Astrocyte of the spinal cord (primary cell): ENCODE measurements at regions not wholly inside any gene's neighbourhood (a gene's known extent, or its start where the extent isn't known, plus 50 kb on each side); places are given as distances from the start of the nearest gene placed in this dataset.
"Not testable (repeated sequence)": the region's sequence is repeated elsewhere in the genome, so short reads cannot be mapped to it uniquely, and the experiment has no call there.

Source experiments
- DNase-seq: peaks from one replicate; pipeline ENCODE4 v3.0.0; 2011; ENCODE audit warnings: low read depth, low spot score
- H3K4me3 ChIP-seq: 2 replicates; pipeline ENCODE4 v1.5.1; 2011; ENCODE audit warnings: low read depth, mild to moderate bottlenecking, low read length, moderate library complexity
- CTCF ChIP-seq: IDR thresholded peaks from 2 replicates; pipeline ENCODE4 v1.5.1; 2012; ENCODE audit warnings: low read depth, mild to moderate bottlenecking, low read length, inconsistent platforms
- in situ Hi-C: cut with HindIII; loops from 2 replicates; pipeline ENCODE4 v1.10.0; 2017; ENCODE audit warnings: low sequenced_read_pairs

GRCh38 chr4:79121875-79122358 lies 182.7 kb upstream of the PAQR3 start:
- in situ Hi-C loops = no loop called here
- no peak for TF ChIP-seq CTCF
- H3K4me3 ChIP-seq = no peak overlapping the region
- DNase-seq = no peak

- no peak overlapping the region for H3K4me3 ChIP-seq
- in situ Hi-C loops = no loop called here
- no peak for DNase-seq
- no peak for TF ChIP-seq CTCF
These were observed 182.0 kb upstream of the PAQR3 start for GRCh38 chr4:79121223-79121622.

- H3K4me3 ChIP-seq, in situ Hi-C loops, DNase-seq: not testable (repeated sequence)
These were observed 177.8 kb upstream of the PAQR3 start for GRCh38 chr4:79117051-79117450.

- no peak for TF ChIP-seq CTCF
- in situ Hi-C loops = no loop called here
- H3K4me3 ChIP-seq = no peak overlapping the region
- DNase-seq = no peak
These were observed 167.8 kb upstream of the PAQR3 start for GRCh38 chr4:79107014-79107413.

GRCh38 chr4:79088946-79089691 lies 149.9 kb upstream of the PAQR3 start:
- in situ Hi-C loops = no loop called here
- no peak overlapping the region for H3K4me3 ChIP-seq
- DNase-seq = no peak
- no peak for TF ChIP-seq CTCF

- in situ Hi-C loops = no loop called here
- H3K4me3 ChIP-seq = no peak overlapping the region
- no peak for DNase-seq
- no peak for TF ChIP-seq CTCF
These were observed 147.8 kb upstream of the PAQR3 start for GRCh38 chr4:79087071-79087470.

GRCh38 chr4:79083406-79084010 lies 144.3 kb upstream of the PAQR3 start:
- DNase-seq = peak; percentile 3
- TF ChIP-seq CTCF = no peak
- in situ Hi-C loops = no loop called here
- no peak overlapping the region for H3K4me3 ChIP-seq
